SK-MEL-5 (cell line): ENCODE measurements at regions not wholly inside any gene's neighbourhood (a gene's known extent, or its start where the extent isn't known, plus 50 kb on each side); places are given as distances from the start of the nearest gene placed in this dataset.

ENCODE experiments used
- DNase-seq: peaks from one replicate; pipeline ENCODE4 v3.0.0-alpha.2; 2016; ENCODE audit warnings: low read depth, low spot score
- in situ Hi-C: cut with HindIII; loops from 2 replicates; pipeline ENCODE4 v1.10.0; 2016; ENCODE audit warnings: low sequenced_read_pairs, high pct_unique_total_duplicates, low pct_unique_long_range_greater_than_20kb

GRCh38 chr20:48478806-48479585 lies 348.8 kb downstream of the PREX1 start:
- no peak for DNase-seq
- in situ Hi-C loops = no loop called here

GRCh38 chr20:48478370-48478769 lies 349.4 kb downstream of the PREX1 start:
- no peak for DNase-seq
- in situ Hi-C loops = no loop called here

GRCh38 chr20:48476854-48477253 lies 350.9 kb downstream of the PREX1 start:
- in situ Hi-C loops = no loop called here
- DNase-seq = no peak

GRCh38 chr20:48474022-48474421 lies 353.8 kb downstream of the PREX1 start:
- DNase-seq = no peak
- in situ Hi-C loops = no loop called here

GRCh38 chr20:48471759-48472408 lies 355.9 kb downstream of the PREX1 start:
- DNase-seq = no peak
- in situ Hi-C loops = no loop called here

- in situ Hi-C loops = no loop called here
Measured at GRCh38 chr20:48471176-48471575, 356.6 kb downstream of the PREX1 start.

GRCh38 chr20:48470141-48470540 lies 357.7 kb downstream of the PREX1 start:
- DNase-seq = no peak
- in situ Hi-C loops = no loop called here

More at GRCh38 chr20:48471176-48471575, 356.6 kb downstream of the PREX1 start:
- no peak for DNase-seq

- in situ Hi-C loops = no loop called here
- DNase-seq = no peak
Measured at GRCh38 chr20:48469026-48469425, 358.8 kb downstream of the PREX1 start.

- in situ Hi-C loops = no loop called here
- DNase-seq = no peak
Measured at GRCh38 chr20:48468571-48468970, 359.2 kb downstream of the PREX1 start.

GRCh38 chr20:48467622-48468021 lies 360.2 kb downstream of the PREX1 start:
- in situ Hi-C loops = no loop called here
- DNase-seq = peak; percentile 32

GRCh38 chr20:48465271-48465670 lies 362.5 kb downstream of the PREX1 start:
- in situ Hi-C loops = no loop called here
- DNase-seq = no peak

- DNase-seq = peak; percentile 69
- in situ Hi-C loops = no loop called here
Measured at GRCh38 chr20:48463916-48464315, 363.9 kb downstream of the PREX1 start.

GRCh38 chr20:48463096-48463720 lies 364.6 kb downstream of the PREX1 start:
- DNase-seq = no peak
- in situ Hi-C loops = no loop called here

- in situ Hi-C loops = no loop called here
- DNase-seq = no peak
Measured at GRCh38 chr20:48461735-48462119, 366.1 kb downstream of the PREX1 start.

GRCh38 chr20:48461091-48461734 lies 366.6 kb downstream of the PREX1 start:
- no peak for DNase-seq
- in situ Hi-C loops = no loop called here

- no peak for DNase-seq
- in situ Hi-C loops = no loop called here
Measured at GRCh38 chr20:48460681-48461080, 367.1 kb downstream of the PREX1 start.

- DNase-seq = no peak
- in situ Hi-C loops = no loop called here
Measured at GRCh38 chr20:48459722-48460395, 367.9 kb downstream of the PREX1 start.
